NCI-H2029 treated with DMSO at 0.1 percent for 48 hours (cell line): ENCODE measurements at regions not wholly inside any gene's neighbourhood (a gene's known extent, or its start where the extent isn't known, plus 50 kb on each side); places are given as distances from the start of the nearest gene placed in this dataset.

Experiments used
- DNase-seq: peaks from one replicate; lab custom pipeline; 2025; lab: John Stamatoyannopoulos, UW

DNA sequence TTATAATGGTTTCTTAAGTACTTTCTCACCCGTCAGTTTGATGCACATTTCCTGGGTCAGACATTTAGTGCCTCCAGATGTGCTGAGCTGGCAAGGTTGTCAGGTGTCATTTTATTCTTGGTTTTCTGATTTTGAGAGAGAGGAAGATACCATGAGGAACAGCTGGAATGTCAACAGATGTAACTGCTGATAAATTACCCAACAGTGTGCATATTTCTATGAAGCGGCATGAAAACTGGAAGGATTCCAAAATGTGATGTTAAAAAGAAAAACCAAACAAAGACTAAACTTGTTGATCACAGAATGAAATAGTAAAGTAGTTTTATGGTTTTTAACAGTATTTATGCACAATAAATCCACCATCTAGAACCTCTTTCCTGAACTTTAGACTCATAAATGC is 447.3 kb downstream of the HDGFL1 start:
- no peak for DNase-seq

DNA sequence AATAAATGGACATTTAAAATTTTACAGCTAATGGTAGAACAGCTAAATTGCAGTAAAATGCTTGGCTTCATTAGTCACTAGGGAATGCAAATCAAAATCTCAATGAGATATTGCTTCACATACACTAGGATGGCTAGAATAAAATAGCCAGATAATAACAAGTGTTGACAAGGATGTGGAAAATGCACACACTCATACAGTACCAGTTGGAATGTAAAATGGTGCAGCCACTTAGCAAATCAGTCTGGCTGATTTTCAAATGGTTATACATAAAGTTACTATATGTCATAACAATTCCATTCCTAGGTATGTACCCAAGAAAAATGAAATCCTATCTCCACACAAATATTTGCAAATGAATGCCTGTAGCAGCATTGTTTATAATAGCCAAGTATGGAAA is 452.1 kb downstream of the HDGFL1 start:
- DNase-seq: no peak

DNA sequence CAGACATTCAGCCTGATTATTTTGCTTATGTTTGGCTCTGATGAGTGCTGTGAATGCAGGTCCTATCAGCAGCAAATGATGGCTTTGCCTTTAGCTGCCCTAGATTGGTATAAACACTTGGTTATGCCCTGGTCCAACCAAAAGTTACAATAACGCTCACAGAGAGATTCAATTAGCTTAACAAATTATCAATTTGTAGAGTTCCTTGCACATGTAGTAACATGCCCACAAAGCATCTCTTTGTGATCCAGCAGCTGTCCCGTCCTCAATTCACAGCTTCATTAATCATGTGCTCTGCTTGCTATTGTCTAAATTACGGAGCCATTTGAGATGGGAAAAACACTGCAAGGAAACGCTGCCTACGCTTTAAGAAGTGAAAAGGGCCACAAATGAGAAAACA is 457.9 kb downstream of the HDGFL1 start:
- DNase-seq: no peak

DNA sequence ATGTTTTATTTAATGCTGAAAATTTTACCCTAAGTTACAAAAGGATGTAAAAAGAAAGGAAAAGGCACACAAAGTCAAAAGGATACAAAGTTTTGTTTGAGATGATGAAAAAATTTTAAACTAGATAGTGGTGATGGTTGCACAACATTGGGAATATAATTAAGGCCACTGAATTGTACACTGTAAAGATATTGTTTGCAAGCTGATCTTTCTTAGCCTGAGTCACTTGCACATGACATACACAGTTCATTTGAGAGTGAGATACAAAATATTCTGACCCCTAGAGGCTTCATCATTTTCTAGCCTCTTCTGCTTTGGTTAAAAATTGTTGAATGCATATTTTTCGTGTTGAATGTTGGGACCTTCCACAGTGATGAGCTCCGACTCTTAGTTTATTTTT is 462.6 kb downstream of the HDGFL1 start:
- DNase-seq: no peak

DNA sequence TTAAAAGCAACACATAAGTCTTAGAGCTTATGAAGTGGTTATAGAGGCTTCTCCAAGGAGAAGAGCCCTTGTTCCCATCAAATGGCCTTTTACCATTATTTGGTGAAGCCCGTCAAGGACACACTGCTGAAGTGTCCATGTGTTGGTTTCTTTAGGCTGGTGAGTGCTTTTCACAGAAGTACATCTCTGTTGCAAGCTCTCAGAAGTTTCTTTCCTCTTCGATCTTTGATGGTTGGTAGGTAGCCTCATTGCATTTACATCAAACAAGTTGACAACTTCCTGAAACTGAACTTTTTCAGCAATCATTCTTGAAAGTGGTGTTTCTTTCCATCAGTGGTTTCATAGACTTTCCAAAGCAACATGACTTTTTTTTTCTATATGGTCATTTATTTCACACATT is 465.6 kb downstream of the HDGFL1 start:
- no peak for DNase-seq

DNA sequence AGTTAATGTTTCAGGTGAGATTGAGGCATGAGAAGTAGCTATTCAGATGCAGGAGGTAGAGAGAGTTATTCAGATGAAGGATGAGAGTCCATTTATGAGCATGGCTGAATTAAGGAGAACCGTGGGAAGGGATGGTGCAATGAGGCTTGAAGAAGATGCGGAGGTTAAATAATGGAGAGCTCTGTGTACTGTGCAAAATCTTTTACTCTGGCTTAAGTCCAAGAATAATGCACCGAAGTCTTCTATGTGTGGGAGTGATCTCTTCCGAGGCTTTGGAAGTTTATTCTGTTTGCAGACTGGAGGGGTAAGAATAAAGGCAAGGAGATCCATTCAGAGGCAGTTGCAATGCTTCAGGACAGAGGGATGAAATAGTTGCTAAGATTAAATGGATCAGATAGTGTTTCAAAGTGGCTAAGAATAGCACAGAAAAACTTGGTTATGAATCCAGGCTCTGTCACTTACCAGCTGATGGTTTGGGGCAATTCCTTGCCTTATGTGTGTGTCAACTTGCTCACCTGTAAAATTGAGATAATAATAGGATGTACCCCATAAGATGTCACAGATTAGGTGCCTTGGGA is 467.1 kb downstream of the HDGFL1 start:
- no peak for DNase-seq

DNA sequence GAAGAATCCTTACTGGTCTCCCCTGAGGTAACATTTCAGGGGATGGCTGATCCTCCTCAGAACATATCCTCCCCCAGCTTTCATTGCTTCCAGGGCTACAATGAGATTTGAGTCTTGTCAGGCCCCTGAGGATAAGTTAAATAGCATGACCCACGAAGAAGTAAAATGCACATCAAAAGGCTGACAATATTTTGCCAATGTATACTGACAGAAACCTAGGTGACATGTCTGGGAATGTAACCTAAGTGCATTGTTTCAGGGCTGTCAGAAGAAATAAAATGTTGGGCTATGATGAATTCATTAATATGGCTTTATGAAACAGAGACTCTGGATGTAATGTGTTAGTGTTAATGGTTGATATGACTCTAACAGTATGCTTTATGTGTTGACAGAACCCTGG is 471.5 kb downstream of the HDGFL1 start:
- no peak for DNase-seq

DNA sequence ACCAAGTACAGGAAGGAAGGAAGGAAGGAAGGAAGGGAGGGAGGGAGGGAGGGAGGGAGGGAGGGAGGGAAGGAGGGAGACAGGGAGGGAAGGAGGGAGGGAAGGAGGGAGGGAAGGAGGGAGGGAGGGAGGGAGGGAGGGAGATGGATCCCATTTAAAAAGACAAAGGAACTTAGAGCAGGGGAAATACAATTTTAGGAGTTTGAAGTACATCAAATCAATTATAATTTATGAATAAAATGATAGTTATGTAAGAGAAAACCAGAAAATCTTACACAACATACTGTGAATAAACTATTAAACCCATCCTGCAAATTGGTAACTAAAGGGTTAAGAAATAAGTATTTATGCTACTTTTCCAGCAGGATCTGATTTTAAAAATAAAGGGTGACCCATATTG is 475.9 kb downstream of the HDGFL1 start:
- DNase-seq: no peak

DNA sequence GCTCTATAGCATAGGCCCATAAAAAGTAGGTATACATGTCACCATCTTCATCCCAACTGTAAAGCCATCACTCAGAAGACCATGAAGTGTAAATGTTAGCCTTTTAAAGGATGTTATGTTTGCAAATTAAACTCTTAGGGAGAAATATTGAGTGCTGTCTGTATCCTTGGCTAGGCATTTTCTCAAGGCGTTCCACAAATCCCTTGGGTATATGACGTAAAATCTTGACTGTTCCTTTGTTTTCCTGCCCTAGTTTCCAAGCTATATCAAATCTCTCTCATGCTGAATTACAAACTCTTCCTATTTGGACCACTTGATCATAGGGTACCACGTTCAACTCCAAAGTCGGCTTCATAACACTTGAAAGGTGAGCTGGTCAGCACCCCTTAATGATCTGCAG is 486.2 kb downstream of the HDGFL1 start:
- DNase-seq: no peak

DNA sequence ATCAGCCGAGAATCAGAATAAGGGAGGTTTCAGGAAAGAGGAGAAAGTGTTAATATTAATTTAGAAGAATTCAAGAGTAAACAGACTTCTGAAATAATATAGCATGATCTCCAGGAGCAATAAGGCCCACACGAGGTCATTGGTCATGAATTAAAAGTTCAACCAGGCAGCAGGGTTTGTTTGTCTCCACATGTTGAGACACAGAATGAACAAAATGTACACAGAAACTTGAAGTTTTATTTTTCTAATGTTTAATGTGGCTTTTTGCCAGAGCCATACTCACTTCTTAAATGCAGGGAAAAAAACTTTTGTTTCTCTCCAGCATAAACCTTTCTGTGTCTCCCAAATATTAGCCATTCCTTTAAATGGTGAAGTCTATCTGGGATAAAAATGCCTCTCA is 504.5 kb downstream of the HDGFL1 start:
- no peak for DNase-seq

DNA sequence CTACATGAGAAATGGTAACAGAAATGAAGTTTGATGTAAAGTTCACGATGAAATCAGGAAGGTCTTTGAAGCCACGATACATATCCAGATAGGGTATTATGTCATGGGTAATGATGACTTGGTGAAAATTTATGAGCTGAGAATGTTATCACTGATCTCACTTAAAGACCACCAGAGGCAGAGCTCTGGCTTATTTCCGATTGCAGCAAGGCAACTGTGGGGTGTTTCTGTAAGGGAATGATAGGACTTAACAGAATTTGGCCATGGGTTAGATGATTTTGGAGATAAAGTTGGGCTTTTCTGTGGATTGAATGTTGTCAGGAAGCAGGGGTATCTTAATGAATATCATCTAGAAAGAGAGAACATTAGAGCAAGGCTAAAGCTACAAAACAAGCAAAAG is 508.4 kb downstream of the HDGFL1 start:
- DNase-seq: no peak

DNA sequence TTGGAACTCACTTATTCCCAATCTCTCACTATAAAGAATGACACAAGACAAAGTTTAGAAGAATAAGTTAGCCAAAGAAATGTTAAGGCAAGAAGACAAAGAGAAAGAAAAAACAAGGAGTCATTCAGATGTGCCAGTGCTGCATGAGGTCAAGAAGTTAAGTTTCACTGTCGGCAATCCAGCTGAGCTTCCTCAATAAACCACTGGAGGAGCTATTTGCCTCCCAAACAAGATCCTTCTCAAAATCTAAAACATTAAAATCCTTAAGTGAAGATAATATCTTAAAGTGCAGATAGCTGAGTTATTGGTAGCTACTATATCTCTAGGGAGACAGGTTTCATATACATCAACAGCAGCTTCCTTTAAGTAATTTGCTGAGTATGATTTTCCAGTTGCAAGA is 512.3 kb downstream of the HDGFL1 start:
- DNase-seq: no peak

DNA sequence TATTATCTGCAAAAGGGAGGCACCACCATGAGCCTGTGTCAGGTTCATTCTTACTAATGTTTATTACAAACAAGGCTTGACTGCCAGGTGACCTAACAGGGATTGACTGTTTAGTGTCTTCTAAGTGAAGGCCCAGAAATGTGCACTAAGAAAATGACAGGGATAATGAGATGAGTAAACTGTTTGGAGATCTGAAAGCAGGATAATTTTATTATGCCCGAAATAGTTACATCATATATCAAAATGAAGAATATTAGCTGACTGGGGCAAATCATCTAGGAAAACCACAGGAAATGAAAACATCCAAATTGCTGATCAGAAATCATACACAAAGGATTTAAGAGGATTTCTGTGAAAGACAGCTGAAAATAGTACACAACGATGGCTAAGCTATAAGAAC is 516.7 kb downstream of the HDGFL1 start:
- no peak for DNase-seq

DNA sequence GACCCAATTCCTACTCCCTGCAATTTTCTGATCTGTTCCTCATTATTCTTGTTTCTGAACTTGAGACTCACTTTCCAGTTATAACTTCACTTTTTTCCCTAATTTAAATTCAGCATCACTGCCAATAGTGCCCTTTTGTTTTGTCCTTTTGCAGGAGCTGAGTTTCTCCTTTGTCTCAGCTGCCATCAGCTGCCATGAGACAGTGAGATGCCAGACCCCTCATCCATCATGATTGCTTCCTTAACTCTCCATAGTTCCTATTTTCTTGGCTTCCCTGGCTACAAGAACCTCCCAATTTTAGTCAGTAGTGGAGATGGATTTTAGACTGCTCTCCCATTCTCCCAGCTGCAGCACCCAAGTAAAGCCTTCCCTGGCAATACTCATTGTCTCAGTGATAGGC is 518.1 kb downstream of the HDGFL1 start:
- no peak for DNase-seq

DNA sequence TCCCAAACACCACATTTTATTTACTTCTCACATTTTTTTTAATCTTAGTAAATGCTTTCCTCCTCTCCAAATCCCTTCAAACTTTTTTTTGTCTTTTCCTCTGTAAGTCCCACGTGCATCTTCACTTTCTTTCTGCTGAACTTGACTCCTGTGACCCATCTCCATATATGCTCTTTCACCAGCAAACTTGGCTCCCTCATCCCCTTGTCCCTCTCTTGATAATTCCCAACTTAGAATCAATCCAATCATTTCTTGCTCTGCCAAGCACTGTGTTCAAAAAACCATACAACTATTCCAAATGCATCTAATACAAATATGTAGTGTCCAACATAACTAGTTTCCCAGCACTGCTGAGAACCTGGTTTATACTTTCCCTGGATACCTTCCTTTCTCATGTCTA is 519.4 kb downstream of the HDGFL1 start:
- DNase-seq: no peak

DNA sequence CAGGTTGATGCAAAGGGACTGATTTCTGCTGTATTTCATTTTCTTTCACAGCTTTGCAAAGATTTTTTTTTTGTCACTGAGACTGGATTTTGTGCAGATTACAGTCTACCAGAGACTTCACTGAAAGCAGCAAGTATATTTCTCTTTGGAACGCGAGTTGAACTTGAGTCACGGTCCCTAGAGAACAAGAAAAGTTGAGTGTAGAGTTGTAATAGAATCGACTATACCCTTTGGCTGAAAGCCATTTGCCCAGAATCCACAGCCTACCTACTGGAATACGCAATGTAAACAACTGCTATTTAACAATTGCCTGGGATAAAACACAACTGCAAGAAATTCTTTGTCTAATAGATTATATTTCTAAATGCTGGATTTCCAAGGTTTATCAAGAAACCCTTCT is 520.6 kb downstream of the HDGFL1 start:
- no peak for DNase-seq

DNA sequence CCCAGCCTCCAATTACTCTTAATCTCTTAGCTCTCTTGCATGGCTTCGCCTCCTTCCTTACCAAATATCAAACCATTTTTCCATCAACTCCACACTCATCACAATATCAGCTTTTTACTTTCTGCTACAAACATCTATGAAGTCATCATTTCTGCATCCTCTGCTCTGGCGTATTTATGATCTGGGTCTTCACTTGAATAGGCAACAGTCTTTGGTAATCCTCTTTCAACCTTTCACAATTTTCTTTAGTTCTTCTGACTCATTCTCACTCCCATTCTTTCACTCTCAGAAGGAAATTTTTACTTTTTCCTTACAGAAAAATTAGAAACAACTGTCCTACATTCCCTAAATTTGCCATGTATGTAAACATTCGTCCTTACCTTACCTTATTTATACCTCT is 522.4 kb downstream of the HDGFL1 start:
- no peak for DNase-seq

DNA sequence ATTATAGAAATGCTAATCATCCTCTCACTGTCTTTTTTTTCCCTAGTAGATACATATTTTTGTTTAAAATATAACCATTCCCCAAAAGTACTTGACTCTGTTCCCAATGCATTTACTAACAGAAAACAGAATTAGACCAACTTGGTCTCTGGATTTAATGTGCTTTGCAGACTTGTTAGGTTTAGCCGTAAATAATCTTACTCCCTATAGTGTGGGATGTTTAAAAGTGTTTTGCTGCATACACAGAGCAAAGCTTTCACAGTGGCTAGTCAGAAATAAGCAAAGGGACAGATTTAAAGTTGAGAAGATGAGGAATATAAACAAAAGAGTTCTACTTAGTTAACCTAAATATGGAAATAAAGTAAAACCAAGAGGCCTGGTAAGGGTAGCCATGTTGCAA is 527.5 kb downstream of the HDGFL1 start:
- DNase-seq: no peak

DNA sequence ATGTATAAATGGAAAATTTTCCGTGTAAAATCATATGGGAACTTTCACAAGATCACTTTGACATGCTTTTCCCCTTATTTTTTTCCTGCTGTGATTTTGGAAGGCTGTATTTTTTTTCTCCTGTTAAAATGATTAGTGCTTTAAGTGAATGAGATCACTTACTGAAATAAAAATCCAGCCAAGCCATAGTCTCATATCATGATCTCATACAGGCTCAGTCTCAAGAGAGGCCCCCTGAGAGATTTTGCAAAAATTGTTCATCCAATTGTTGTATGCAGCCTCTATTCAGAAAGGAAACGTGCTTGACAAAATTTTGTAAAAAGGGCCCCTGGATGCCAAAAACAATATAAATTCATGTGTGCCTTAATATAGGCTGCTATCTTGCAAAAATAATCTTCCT is 528.2 kb downstream of the HDGFL1 start:
- DNase-seq: no peak

DNA sequence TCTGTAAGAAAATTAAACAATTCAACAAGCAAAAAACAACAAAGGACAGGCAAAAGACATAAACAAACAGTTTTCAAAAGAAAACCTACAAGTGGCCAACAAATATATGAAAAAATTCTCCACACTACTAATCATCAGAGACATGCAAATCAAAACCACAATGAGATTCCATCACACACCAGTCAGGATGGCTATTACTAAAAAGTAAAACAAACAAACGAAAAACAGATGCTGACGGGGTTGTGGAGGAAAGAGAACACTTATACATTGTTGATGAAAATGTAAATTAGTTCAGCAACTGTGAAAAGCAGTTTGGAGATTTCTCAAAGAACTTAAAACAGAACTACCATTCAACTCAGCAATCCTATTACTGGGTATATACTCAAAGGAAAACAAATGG is 537.6 kb downstream of the HDGFL1 start:
- no peak for DNase-seq

DNA sequence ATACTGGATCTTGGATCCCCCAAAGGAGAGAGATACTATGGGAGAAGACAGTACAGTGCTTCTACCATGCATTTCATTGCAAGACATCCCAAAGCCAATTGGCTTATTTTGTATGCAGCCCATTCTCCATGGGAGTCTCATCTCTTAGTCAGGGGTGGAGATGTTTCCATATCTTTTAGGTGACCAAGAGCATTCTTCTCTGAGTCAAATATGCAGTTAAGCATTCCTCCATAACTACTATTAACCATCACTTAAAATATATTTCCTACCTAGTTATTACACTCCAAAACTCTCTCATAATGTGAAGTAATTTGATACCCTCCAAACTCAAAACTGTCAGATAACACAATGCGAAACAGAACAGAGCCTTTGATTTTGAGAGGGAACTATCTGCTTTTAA is 542.6 kb downstream of the HDGFL1 start:
- no peak for DNase-seq

DNA sequence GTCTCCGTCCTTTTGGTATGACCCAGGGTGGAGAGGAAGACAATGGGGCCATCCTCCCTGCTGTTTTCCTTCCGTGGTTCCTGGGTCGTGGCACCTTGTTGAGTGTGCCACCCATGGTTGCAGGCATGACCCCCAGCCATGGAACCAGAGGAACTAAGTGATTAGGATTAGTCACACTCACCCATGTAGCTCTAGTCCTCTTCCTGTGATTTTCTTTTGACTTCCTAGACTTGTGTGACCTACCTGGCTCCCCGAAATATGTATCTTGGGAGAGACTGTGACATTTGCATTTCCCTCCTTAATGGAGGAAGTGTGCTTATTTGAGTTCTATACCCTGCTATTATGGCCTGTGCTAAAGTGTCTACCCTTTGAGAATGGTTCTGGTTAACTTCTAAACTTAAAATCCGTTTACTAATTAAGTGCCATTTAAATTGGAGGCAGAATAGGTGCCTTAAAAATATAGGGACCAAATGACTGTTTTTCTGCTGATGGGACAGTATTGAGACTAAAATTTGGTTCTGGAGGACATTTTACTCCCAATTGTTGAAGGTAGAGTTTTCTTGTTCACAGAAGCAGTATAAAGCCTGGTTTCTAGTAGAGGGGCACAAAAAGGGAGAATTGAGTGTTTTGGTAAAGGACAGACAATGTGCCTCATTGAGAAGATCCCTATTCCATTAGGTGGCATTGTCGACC is 545.6 kb downstream of the HDGFL1 start:
- no peak for DNase-seq

DNA sequence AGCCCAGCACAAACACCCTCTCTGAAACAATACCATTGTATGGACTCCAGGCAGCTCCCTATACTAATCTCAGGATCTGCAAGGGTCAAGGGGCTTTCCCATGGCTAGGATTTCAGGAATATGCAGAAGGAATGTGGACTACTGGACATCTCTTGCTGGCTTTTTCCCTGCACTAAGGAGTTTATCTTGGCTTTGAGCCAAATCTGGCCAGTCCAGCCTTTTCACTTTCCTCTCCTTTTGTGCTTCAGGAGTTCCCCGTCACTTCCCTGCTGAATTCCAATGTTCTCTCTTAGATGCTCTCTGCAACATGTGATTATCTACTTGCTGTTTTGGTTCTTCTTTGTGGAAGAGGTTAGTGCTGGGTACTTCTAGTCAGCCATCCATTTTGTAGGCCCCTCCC is 568.2 kb downstream of the HDGFL1 start:
- DNase-seq: no peak

DNA sequence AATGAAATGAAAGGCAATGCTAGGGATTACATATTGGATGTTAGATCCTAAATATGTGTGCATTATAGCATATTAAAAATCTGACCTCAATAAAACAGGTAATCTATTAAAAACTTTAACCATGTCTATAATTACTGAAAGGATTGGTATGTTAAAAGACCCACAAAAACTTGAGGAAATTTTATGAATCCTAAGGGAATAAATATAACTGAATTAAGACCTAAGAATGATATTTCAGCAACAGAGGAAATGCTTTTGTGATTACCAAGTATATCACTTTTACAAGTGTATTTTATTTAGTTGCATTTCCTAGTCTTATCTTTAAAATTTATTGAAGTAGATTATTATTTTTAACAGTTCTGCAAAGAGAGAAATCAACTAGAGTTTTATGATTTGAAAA is 571.5 kb downstream of the HDGFL1 start:
- DNase-seq: no peak
